GM12878 (cell line): ENCODE measurements at regions not wholly inside any gene's neighbourhood (a gene's known extent, or its start where the extent isn't known, plus 50 kb on each side); places are given as distances from the start of the nearest gene placed in this dataset.

Experiments
- ATAC-seq: fragments of 200-7000 bp; cut with Tn5 transposase; 3 replicates; pipeline ENCODE4 v1.9.1; 2020; ENCODE audit warnings: mild to moderate bottlenecking, moderate library complexity
- BruUV-seq: library from RNA; stranded (reverse); fragments of 400-500 nt; replicated peaks from 2 replicates; lab custom pipeline; 2021; lab: Mats Ljungman, UMichigan
- CTCF ChIA-PET: fragments of 300-600 bp; sonication (Branson Sonifier 250); formaldehyde crosslinking; extraction: SDS; loops from one replicate; lab custom pipeline; 2021; ENCODE audit warnings: inconsistent platforms; lab: Yijun Ruan, JAX
- POLR2A ChIA-PET: fragments of 350-600 bp; formaldehyde crosslinking; extraction: SDS; loops from one replicate; lab custom pipeline; 2021; ENCODE audit warnings: inconsistent platforms; lab: Charles Lee
- RAD21 ChIA-PET: fragments of 300-600 bp; sonication (Branson Sonifier 250); formaldehyde crosslinking; loops from one replicate; lab custom pipeline; 2023; ENCODE audit warnings: antibody characterized with exemption; ENCODE audit not compliant: unreplicated experiment; lab: Charles Lee
- SMC1A ChIA-PET: fragments of 300-600 bp; sonication (Branson Sonifier 250); formaldehyde crosslinking; loops from one replicate; lab custom pipeline; 2023; ENCODE audit not compliant: unreplicated experiment, uncharacterized antibody; lab: Charles Lee
- DNase-seq: peaks from one replicate; pipeline ENCODE4 v3.0.0-alpha.2; 2011; ENCODE audit warnings: low read depth, low spot score
- FAIRE-seq: peaks from 3 replicates; lab custom pipeline; 2011; peaks lifted over from hg19 to GRCh38; lab: Jason Lieb, UNC
- H2AFZ ChIP-seq: 2 replicates; pipeline ENCODE4 v1.6.0; 2011; ENCODE audit warnings: low read depth, low read length, control low read depth; ENCODE audit not compliant: control insufficient read depth
- H3K27ac ChIP-seq: 2 replicates; pipeline ENCODE4 v1.5.1; 2011; ENCODE audit warnings: control low read depth; ENCODE audit not compliant: control insufficient read depth, insufficient read depth
- H3K27me3 ChIP-seq, 2 experiments: replicated peaks in 1 of 2; 2 replicates each; pipeline versions ENCODE4 v1.6.0 to v1.6.1; 2011; ENCODE audit warnings: low read length in 1 of 2; ENCODE audit not compliant: control insufficient read depth in 2 of 2, insufficient read depth in 2 of 2
- H3K36me3 ChIP-seq, 2 experiments: 2 replicates each; pipeline ENCODE4 v1.5.1; 2011; ENCODE audit warnings: low read length in 1 of 2; ENCODE audit not compliant: control insufficient read depth in 2 of 2, insufficient read depth in 2 of 2
- H3K4me1 ChIP-seq: 2 replicates; pipeline ENCODE4 v1.6.1; 2011; ENCODE audit warnings: mild to moderate bottlenecking, low read length, moderate library complexity, mixed read lengths; ENCODE audit not compliant: control insufficient read depth, insufficient read depth
- H3K4me2 ChIP-seq: 2 replicates; pipeline ENCODE4 v1.6.0; 2011; ENCODE audit warnings: control low read depth; ENCODE audit not compliant: control insufficient read depth, insufficient read depth
- H3K4me3 ChIP-seq: fragments of 200-600 bp; sonication (generic); 2 replicates; pipeline ENCODE4 v1.5.1; 2016
- H3K79me2 ChIP-seq: 2 replicates; pipeline ENCODE4 v1.6.0; 2011; ENCODE audit warnings: low read length; ENCODE audit not compliant: control insufficient read depth, insufficient read depth
- H3K9ac ChIP-seq: 2 replicates; pipeline ENCODE4 v1.8.0; 2011; ENCODE audit warnings: low read length, control low read depth, mixed read lengths; ENCODE audit not compliant: control insufficient read depth, insufficient read depth
- H3K9me3 ChIP-seq: replicated peaks from 3 replicates; pipeline ENCODE4 v1.5.1; 2011; ENCODE audit warnings: mild to moderate bottlenecking, low read length; ENCODE audit not compliant: control insufficient read depth, insufficient read depth
- H4K20me1 ChIP-seq: 2 replicates; pipeline ENCODE4 v1.6.0; 2011; ENCODE audit not compliant: control insufficient read depth, insufficient read depth
- CUX1 ChIP-seq: IDR thresholded peaks from 2 replicates; pipeline ENCODE4 v1.6.1; 2012; ENCODE audit warnings: improper control_type of control experiment, low read depth, low read length; ENCODE audit not compliant: insufficient replicate concordance
- EED ChIP-seq: sonication (generic); IDR thresholded peaks from 2 replicates; pipeline ENCODE4 v1.6.1; 2016; ENCODE audit warnings: antibody characterized with exemption, low read depth
- ETV6 ChIP-seq, 2 experiments: fragments of 450-650 bp in 1 of 2; IDR thresholded peaks in 1 of 2; conservative IDR thresholded peaks in 1 of 2; 2 replicates each; pipeline ENCODE4 v1.6.1; 2014; ENCODE audit warnings: antibody characterized with exemption in 1 of 2, borderline replicate concordance in 1 of 2, low read depth in 1 of 2, mild to moderate bottlenecking in 1 of 2, moderate library complexity in 1 of 2
- MEF2B ChIP-seq: fragments of 450-650 bp; IDR thresholded peaks from 2 replicates; pipeline ENCODE4 v1.6.1; 2018; ENCODE audit warnings: mild to moderate bottlenecking, moderate library complexity; ENCODE audit not compliant: partially characterized antibody, poor library complexity, severe bottlenecking
- MYB ChIP-seq: fragments of 150-350 bp; IDR thresholded peaks from 2 replicates; pipeline ENCODE4 v1.6.1; 2014; ENCODE audit warnings: mild to moderate bottlenecking, low read depth, low read length, borderline replicate concordance
- RAD51 ChIP-seq: fragments of 450-650 bp; IDR thresholded peaks from 2 replicates; pipeline ENCODE4 v1.6.1; 2016; ENCODE audit warnings: moderate library complexity, mild to moderate bottlenecking, inconsistent platforms
- SIX5 ChIP-seq: IDR thresholded peaks from 2 replicates; pipeline ENCODE4 v1.6.1; 2011; ENCODE audit warnings: mild to moderate bottlenecking, low read depth, low read length, moderate library complexity; ENCODE audit not compliant: severe bottlenecking
- SMC3 ChIP-seq: IDR thresholded peaks from 2 replicates; pipeline ENCODE4 v1.6.1; 2011; ENCODE audit warnings: low read length, improper control_type of control experiment, borderline replicate concordance
- STAT1 ChIP-seq: fragments of 450-650 bp; conservative IDR thresholded peaks from 2 replicates; pipeline ENCODE4 v1.6.1; 2014; ENCODE audit warnings: antibody characterized with exemption, mild to moderate bottlenecking
- ZNF217 ChIP-seq: fragments of 450-650 bp; IDR thresholded peaks from 2 replicates; pipeline ENCODE4 v1.6.1; 2017; ENCODE audit warnings: antibody characterized with exemption, mild to moderate bottlenecking
- WGBS: methylation state at CpG from one replicate; pipeline ENCODE4 v1.1.6; 2016; ENCODE audit warnings: low lambda C conversion rate; ENCODE audit not compliant: insufficient replicate concordance, insufficient coverage; ENCODE audit errors: missing lambda C conversion rate; 5-methylcytosine and 5-hydroxymethylcytosine counted together
- in situ Hi-C: fragments of 300-500 bp; cut with MboI; formaldehyde crosslinking; loops from 9 replicates; pipeline ENCODE4 v1.14.3; 2018; ENCODE audit warnings: mixed read lengths
- intact Hi-C: fragments of 100-400 bp; cut with micrococcal nuclease; formaldehyde crosslinking; loops from one replicate; pipeline ENCODE4 v1.14.2; 2022; ENCODE audit not compliant: unreplicated experiment

DNA sequence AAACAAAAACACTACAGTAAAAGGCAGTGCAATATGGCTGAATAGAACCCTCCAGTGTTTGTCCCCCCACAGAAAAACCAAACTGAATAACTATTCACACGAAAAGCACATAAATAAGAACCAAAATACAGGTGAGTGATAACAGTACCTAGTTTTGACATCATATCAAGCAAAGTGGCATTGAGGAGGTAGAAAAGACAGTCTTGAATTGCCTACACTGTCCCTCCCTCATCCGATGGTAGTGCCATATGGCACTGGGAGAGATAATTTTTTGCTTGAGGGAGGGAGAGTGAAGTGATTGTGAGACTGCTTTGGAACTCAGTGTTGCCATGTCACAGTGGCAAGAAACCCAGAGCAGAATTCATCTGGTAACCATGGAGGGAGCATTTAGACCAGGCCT is 99.2 kb downstream of the GPR174 start (continued):
- TF ChIP-seq CUX1: no peak
- TF ChIP-seq MEF2B: no peak
- no peak for TF ChIP-seq STAT1
- no peak for TF ChIP-seq SMC3
- no peak for TF ChIP-seq RAD51
- no peak for TF ChIP-seq SIX5
- no peak for TF ChIP-seq MYB

GRCh38 chrX:79235899-79236298 is 91.4 kb downstream of the GPR174 start:
- BruUV-seq: no TSS peak
- SMC1A ChIA-PET: no interaction called here
- intact Hi-C loops: no loop called here

More at GRCh38 chrX:79235899-79236298, 91.4 kb downstream of the GPR174 start:
- Histone ChIP-seq H4K20me1 (no peaks in the 10 kb centered on the region), H3K4me1 (no peaks in the 10 kb centered on the region), H3K27ac (no peak overlapping the region), H3K4me2 (no peak overlapping the region), H2AFZ (no peak overlapping the region), H3K79me2 (no peaks in the 10 kb centered on the region), H3K9me3 (peaks cover 7% of the 10 kb centered on the region; the same call in 2 of the 3 replicates), H3K9ac (no peak overlapping the region), H3K27me3 (no peaks in the 10 kb centered on the region; a peak in 1 of 4 replicates), H3K4me3 (no peak overlapping the region), H3K36me3 (no peaks in the 10 kb centered on the region; a peak in 2 of 4 replicates)
- in situ Hi-C loops: no loop called here
- ChIA-PET POLR2A (interaction anchor here (0.6 kb wide), 1 partner anchor 68 kb away, joined by 3 read pairs; no protein-coding TSS in a partner anchor), RAD21 (no interaction called here), CTCF (interaction anchor here (0.6 kb wide), 1 partner anchor 239 kb away, joined by 4 read pairs; no protein-coding TSS in a partner anchor)
- WGBS: 66% methylated on average over 3 of the region's 3 CpGs
- no peak for ATAC-seq
- FAIRE-seq: no peak
- no peak for DNase-seq
- no peak for TF ChIP-seq ZNF217
- TF ChIP-seq EED: no peak
- TF ChIP-seq ETV6 (conservative IDR thresholded peaks at IDR 0.05 in 1 of 2, IDR thresholded peaks at IDR 0.05 in 1 of 2; ENCODE audit: borderline replicate concordance in 1 of 2, low read depth in 1 of 2): no peak
